ENCODE measurements at regions not wholly inside any gene's neighbourhood (a gene's known extent, or its start where the extent isn't known, plus 50 kb on each side); places are given as distances from the start of the nearest gene placed in this dataset.
A peak's percentile ranks its signal among the peaks of the same experiment; 100 is the strongest.

GRCh38 chr1:194495434-194495833 is 1309.0 kb upstream of the B3GALT2 start:
- no peak for DNase-seq

GRCh38 chr1:194487172-194487571 is 1300.8 kb upstream of the B3GALT2 start:
- no peak for DNase-seq

GRCh38 chr1:194485432-194485831 is 1299.0 kb upstream of the B3GALT2 start:
- no peak for DNase-seq

DNA sequence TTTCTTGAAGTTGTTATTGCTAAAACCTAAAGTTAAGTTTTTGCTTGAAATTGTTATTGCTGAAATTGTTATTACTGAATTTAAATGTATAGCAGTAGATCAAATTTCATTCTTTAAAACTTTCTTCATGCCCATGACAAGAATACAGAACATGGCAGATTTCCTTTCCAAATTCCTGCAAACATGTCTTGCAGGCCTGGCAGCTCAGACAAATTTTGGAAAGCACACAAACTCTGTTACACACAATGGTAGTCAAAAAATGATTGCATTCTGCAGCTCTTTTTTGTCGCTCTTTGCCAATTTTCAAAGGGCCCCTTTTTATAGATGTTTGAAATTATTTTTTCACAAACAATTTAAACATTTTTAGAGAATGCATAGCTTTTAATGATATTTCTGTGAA is 1292.3 kb upstream of the B3GALT2 start:
- DNase-seq: no peak

DNA sequence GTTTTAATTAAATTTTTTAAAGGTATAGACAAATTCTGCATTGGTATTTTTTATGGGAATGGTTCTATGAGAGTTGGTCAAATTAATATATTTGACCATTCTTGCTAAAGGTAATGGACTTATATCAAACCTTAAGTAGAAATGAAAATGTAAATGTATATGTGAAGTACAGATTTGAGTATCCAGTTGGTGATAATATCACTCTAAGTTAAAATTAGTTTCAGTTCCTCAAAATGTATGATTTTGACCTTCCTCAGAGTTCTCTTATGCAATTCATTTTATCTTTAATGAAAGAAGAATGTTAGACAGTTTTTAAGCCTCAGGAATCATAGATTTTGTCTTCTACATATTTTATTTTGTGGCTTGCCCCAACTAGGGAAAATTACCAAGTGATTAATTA is 1291.5 kb upstream of the B3GALT2 start:
- no peak for DNase-seq

- DNase-seq: peak; percentile 72
Measured at GRCh38 chr1:194476872-194477271, 1290.5 kb upstream of the B3GALT2 start.

GRCh38 chr1:194476351-194476750 is 1289.9 kb upstream of the B3GALT2 start:
- no peak for DNase-seq

GRCh38 chr1:194474701-194475100 is 1288.3 kb upstream of the B3GALT2 start:
- DNase-seq: peak; percentile 4

DNA sequence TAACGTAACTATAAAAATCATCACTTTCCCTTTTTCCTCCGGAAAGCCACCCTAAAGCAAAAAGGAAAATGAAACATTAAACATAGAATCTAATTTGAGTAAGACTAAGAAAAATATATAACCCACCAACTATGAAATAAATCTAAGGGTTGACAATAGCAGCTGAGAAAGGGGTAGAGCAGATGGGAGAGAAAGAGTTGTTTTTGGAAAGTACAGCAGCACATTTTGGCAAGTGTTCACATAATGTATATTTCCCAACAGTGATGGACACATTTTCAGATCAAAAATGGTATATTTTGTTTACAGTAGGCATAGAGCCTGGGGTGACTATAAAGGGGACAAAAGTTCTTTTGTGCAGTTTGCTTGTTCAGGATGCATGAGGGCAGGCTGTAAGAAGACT is 1287.4 kb upstream of the B3GALT2 start:
- DNase-seq: no peak

GRCh38 chr1:194469282-194469681 is 1282.9 kb upstream of the B3GALT2 start:
- DNase-seq: no peak

DNA sequence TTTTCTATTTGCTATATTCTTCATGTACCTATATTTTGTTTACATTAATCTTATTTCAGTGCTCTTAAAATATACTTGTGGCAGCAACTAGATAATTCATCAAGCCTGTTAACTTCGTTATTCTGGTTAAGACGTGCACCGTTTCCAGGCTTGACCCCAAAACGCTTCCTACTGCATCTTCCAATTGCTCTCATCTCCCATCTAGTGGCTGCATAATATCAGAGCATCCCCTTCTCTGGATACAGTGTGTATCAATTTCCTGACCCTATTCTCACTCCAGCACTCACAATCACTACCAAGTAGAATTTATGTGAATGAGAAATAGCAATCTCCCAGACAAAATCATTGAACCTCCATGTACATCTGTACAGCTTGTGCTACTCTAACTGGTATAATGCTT is 1280.3 kb upstream of the B3GALT2 start:
- peak; percentile 31 for DNase-seq

DNA sequence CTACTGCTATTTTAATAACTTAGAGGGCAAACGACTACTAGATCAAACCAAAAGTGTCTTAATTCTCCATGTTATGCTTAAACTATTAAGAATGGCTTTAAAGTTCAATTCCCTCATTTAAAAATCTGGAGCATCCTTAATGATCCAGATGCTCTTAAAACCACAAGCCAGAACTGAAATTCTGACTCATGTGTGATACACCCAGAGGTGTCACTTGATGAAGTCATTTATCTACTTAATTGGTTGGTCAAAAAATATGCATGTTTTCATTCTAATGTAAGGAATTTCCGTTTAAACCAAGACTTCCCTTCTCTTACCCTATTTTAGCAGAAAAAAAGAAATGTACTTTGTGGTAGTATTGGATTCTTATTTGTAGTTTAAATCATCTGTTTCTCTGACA is 1261.2 kb upstream of the B3GALT2 start:
- peak; percentile 93 for DNase-seq

DNA sequence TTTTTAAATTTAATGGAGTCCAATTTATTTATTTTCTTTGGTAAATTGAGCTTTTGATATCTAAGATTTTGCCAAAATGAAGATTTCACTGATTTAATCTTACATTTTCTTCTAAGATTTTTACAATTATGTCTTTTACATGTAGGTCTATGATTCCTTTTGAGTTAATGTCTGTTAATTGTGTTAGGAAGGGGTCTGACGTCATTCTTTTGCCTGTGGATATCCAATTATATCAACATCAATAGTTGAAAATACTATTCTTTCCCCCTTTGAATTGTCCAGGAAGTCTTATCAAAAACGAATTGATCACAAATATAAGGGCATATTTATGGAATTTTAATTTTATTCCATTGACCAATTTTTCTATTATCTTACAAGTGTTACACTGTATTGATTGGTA is 1258.8 kb upstream of the B3GALT2 start:
- DNase-seq: no peak

- DNase-seq: no peak
Measured at GRCh38 chr1:194442901-194443575, 1256.6 kb upstream of the B3GALT2 start.

DNA sequence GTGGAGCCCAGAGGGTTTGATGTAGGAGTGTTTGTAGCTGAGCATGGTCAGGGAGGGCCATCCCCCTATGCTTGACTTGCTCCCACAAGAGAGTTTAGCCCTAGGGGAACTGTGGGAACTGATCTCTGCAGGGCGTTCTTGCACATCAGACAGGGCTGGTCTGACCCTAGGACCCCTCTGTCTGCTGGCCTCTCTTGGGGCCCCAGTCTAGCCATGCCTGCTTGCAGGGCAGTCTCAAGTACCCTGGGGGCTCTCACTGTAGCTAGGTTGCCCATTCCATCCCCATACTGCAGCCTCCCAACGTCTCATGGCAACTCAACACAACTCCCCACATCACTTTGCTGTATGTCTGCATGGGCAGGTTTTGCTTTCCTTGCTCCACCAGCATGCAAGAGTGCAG is 1250.7 kb upstream of the B3GALT2 start:
- no peak for DNase-seq

DNA sequence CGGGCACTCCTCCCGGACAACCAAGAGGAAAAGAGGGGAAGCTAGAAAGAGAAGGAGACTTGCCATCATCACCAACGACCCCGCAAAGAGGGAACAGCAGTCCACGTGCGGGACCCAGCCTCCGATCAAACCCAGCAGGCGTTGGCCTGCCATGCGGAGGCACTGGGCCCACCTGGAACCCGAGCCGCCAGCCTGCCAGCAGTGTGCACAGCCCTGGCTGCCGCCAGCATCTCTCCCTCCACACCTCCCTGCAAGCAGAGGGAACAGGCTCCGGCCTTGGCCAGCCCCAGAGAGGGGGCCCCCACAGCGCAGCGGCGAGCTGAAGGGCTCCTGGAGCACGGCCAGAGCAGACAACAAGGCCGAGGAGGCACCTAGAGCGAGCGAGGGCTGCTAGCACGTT is 1244.7 kb upstream of the B3GALT2 start:
- DNase-seq: no peak

GRCh38 chr1:194420706-194421105 is 1234.3 kb upstream of the B3GALT2 start:
- DNase-seq: no peak

DNA sequence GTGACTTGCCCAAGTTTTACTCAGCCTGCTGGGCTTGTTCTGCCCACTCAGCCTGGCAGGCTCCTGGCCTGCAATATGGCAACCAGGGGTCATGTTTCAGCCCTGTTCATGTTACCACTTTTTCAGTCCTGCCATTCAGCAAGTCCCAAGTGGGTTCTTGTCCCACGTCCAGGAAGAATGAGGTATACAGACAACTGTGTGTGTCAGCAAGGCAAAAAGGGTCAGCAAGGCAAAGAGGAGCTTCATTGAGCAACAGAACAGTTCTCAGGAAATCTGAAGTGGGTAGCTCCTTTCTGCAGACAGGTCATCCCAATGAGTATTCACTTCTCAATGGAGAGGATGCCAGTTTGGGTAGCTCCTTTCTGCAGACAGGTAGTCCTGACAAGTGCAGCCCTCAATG is 1233.3 kb upstream of the B3GALT2 start:
- DNase-seq: no peak

DNA sequence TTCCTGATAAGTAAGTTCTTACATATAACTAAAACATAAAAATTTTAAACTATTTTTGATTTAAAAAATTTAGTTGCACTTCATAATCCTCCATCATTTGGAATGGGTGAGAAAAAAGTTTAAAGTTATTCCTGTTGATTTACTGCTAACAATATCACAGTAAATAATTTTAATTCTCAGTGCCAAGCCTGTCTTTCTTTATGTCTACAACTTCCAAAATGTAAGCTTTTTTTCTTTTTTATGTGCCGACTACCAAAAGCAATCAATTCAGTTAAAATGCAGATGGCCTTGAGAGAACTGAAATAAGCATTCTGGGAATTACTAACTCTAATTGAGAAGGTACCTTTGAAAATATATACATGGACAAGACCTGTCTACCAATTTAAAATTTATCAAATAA is 1224.3 kb upstream of the B3GALT2 start:
- DNase-seq: no peak

GRCh38 chr1:194407238-194407637 is 1220.8 kb upstream of the B3GALT2 start:
- DNase-seq: peak; percentile 62

GRCh38 chr1:194394676-194395075 is 1208.3 kb upstream of the B3GALT2 start:
- DNase-seq: no peak

DNA sequence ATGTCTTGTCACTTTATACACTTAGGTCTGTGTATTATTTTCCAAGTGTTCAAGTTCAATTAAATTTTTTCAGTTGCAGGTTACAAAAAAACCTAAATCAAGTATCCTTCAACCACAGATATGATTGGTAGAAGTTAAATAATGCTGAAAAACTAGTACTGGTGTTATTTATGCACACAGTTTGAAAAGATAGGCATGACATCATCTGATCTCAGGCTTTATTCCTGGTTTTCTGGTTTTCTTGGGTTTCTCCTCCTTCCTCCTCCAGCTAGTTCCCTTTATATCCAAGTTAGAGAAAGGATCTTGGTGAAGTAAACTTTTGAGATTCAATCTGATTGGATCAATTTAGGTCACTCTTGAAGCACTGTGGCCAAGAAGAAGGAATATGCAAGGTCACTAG is 1201.1 kb upstream of the B3GALT2 start:
- DNase-seq: no peak

GRCh38 chr1:194378517-194378916 is 1192.1 kb upstream of the B3GALT2 start:
- peak; percentile 8 for DNase-seq

GRCh38 chr1:194374649-194375048 is 1188.2 kb upstream of the B3GALT2 start:
- DNase-seq: no peak

GRCh38 chr1:194372266-194372665 is 1185.9 kb upstream of the B3GALT2 start:
- DNase-seq: no peak

All from fibroblast of skin of abdomen (primary cell).